Muscle layer of duodenum (tissue), 2 donors: ENCODE measurements at regions not wholly inside any gene's neighbourhood (a gene's known extent, or its start where the extent isn't known, plus 50 kb on each side); places are given as distances from the start of the nearest gene placed in this dataset.

ENCODE experiments used
- H3K27ac ChIP-seq: one replicate; pipeline ENCODE4 v1.7.0; 2013; ENCODE audit warnings: mild to moderate bottlenecking, low read length
- H3K27me3 ChIP-seq: one replicate; pipeline ENCODE4 v1.7.0; 2013; ENCODE audit warnings: low read depth, mild to moderate bottlenecking, control low read depth, low read length
- H3K36me3 ChIP-seq, 2 donors: one replicate each; pipeline ENCODE4 v1.7.0; 2013; ENCODE audit warnings: low read length in 2 of 2, control low read depth in 1 of 2, mild to moderate bottlenecking in 1 of 2; ENCODE audit not compliant: insufficient read depth in 2 of 2, control insufficient read depth in 1 of 2
- H3K4me1 ChIP-seq, 2 donors: one replicate each; pipeline ENCODE4 v1.7.0; 2013; ENCODE audit warnings: low read length in 2 of 2, mild to moderate bottlenecking in 2 of 2, control low read depth in 1 of 2, moderate library complexity in 1 of 2; ENCODE audit not compliant: insufficient read depth in 2 of 2, control insufficient read depth in 1 of 2
- H3K4me3 ChIP-seq, 2 donors: one replicate each; pipeline ENCODE4 v1.7.0; 2013; ENCODE audit warnings: low read length in 2 of 2, low read depth in 1 of 2, mild to moderate bottlenecking in 1 of 2
- H3K9me3 ChIP-seq, 2 donors: one replicate each; pipeline ENCODE4 v1.7.0; 2013; ENCODE audit warnings: low read length in 2 of 2, control low read depth in 1 of 2, mild to moderate bottlenecking in 1 of 2; ENCODE audit not compliant: control insufficient read depth in 1 of 2
- donor health status: healthy.

- Histone ChIP-seq H3K27me3 (no peaks in the 10 kb centered on the region), H3K4me1 (no peaks in the 10 kb centered on the region), H3K4me3 (no peak overlapping the region), H3K36me3 (no peaks in the 10 kb centered on the region), H3K27ac (no peak overlapping the region), H3K9me3 (no peaks in the 10 kb centered on the region)
These were observed 111.4 kb downstream of the SOX3 start for GRCh38 chrX:140393507-140393906.

- Histone ChIP-seq H3K4me3 (no peak overlapping the region), H3K9me3 (no peaks in the 10 kb centered on the region), H3K4me1 (no peaks in the 10 kb centered on the region), H3K27ac (no peak overlapping the region), H3K36me3 (no peaks in the 10 kb centered on the region), H3K27me3 (no peaks in the 10 kb centered on the region)
These were observed 113.6 kb downstream of the SOX3 start for GRCh38 chrX:140391313-140391712.

- no peaks in the 10 kb centered on the region for H3K9me3 ChIP-seq
- no peaks in the 10 kb centered on the region for H3K27me3 ChIP-seq
- no peaks in the 10 kb centered on the region for H3K36me3 ChIP-seq
- no peak overlapping the region for H3K27ac ChIP-seq
- no peak overlapping the region for H3K4me3 ChIP-seq
- H3K4me1 ChIP-seq: no peaks in the 10 kb centered on the region
These were observed 115.5 kb downstream of the SOX3 start for GRCh38 chrX:140389331-140389730.

GRCh38 chrX:140362861-140363260, 142.0 kb downstream of the SOX3 start:
- H3K36me3 ChIP-seq: no peaks in the 10 kb centered on the region
- no peaks in the 10 kb centered on the region for H3K9me3 ChIP-seq
- no peak overlapping the region for H3K27ac ChIP-seq
- H3K4me1 ChIP-seq: no peaks in the 10 kb centered on the region
- no peaks in the 10 kb centered on the region for H3K27me3 ChIP-seq
- H3K4me3 ChIP-seq: no peak overlapping the region

GRCh38 chrX:140360924-140361323, 143.9 kb downstream of the SOX3 start:
- no peaks in the 10 kb centered on the region for H3K27me3 ChIP-seq
- no peaks in the 10 kb centered on the region for H3K36me3 ChIP-seq
- no peaks in the 10 kb centered on the region for H3K9me3 ChIP-seq
- no peak overlapping the region for H3K4me3 ChIP-seq
- H3K4me1 ChIP-seq: no peaks in the 10 kb centered on the region
- H3K27ac ChIP-seq: no peak overlapping the region

GRCh38 chrX:140360284-140360683, 144.6 kb downstream of the SOX3 start:
- no peaks in the 10 kb centered on the region for H3K4me1 ChIP-seq
- no peaks in the 10 kb centered on the region for H3K36me3 ChIP-seq
- no peak overlapping the region for H3K4me3 ChIP-seq
- no peaks in the 10 kb centered on the region for H3K27me3 ChIP-seq
- H3K27ac ChIP-seq: no peak overlapping the region
- H3K9me3 ChIP-seq: no peaks in the 10 kb centered on the region

GRCh38 chrX:140355922-140356321, 148.9 kb downstream of the SOX3 start:
- H3K27ac ChIP-seq: no peak overlapping the region
- no peaks in the 10 kb centered on the region for H3K27me3 ChIP-seq
- no peaks in the 10 kb centered on the region for H3K36me3 ChIP-seq
- no peaks in the 10 kb centered on the region for H3K9me3 ChIP-seq
- no peaks in the 10 kb centered on the region for H3K4me1 ChIP-seq
- no peak overlapping the region for H3K4me3 ChIP-seq

GRCh38 chrX:140355429-140355828, 149.4 kb downstream of the SOX3 start:
- no peaks in the 10 kb centered on the region for H3K27me3 ChIP-seq
- H3K36me3 ChIP-seq: no peaks in the 10 kb centered on the region
- H3K4me3 ChIP-seq: no peak overlapping the region
- H3K4me1 ChIP-seq: no peaks in the 10 kb centered on the region
- H3K9me3 ChIP-seq: no peaks in the 10 kb centered on the region
- H3K27ac ChIP-seq: no peak overlapping the region

GRCh38 chrX:140354431-140355120, 150.3 kb downstream of the SOX3 start:
- H3K27ac ChIP-seq: no peak overlapping the region
- H3K9me3 ChIP-seq: no peaks in the 10 kb centered on the region
- no peaks in the 10 kb centered on the region for H3K27me3 ChIP-seq
- H3K4me1 ChIP-seq: no peaks in the 10 kb centered on the region
- no peaks in the 10 kb centered on the region for H3K36me3 ChIP-seq
- H3K4me3 ChIP-seq: no peak overlapping the region

GRCh38 chrX:140346729-140347128, 158.1 kb downstream of the SOX3 start:
- H3K27me3 ChIP-seq: no peaks in the 10 kb centered on the region
- H3K36me3 ChIP-seq: no peaks in the 10 kb centered on the region
- no peak overlapping the region for H3K4me3 ChIP-seq
- H3K9me3 ChIP-seq: no peaks in the 10 kb centered on the region
- H3K4me1 ChIP-seq: no peaks in the 10 kb centered on the region
- no peak overlapping the region for H3K27ac ChIP-seq

- Histone ChIP-seq H3K9me3 (no peaks in the 10 kb centered on the region), H3K4me1 (no peaks in the 10 kb centered on the region), H3K4me3 (no peak overlapping the region), H3K27ac (no peak overlapping the region), H3K27me3 (no peaks in the 10 kb centered on the region), H3K36me3 (no peaks in the 10 kb centered on the region)
These were observed 161.5 kb downstream of the SOX3 start for GRCh38 chrX:140343226-140343868.

- H3K27ac ChIP-seq: no peak overlapping the region
- no peak overlapping the region for H3K4me3 ChIP-seq
- H3K27me3 ChIP-seq: no peaks in the 10 kb centered on the region
- no peaks in the 10 kb centered on the region for H3K36me3 ChIP-seq
- no peaks in the 10 kb centered on the region for H3K4me1 ChIP-seq
- no peaks in the 10 kb centered on the region for H3K9me3 ChIP-seq
These were observed 162.5 kb downstream of the SOX3 start for GRCh38 chrX:140342410-140342809.
